Activated CD8-positive, alpha-beta memory T cell treated with anti-CD3 and anti-CD28 coated beads, Interleukin-2, amount 10 ng/mL, durations not matched to agents 7 days and 5 days (primary cell): ENCODE measurements at regions not wholly inside any gene's neighbourhood (a gene's known extent, or its start where the extent isn't known, plus 50 kb on each side); places are given as distances from the start of the nearest gene placed in this dataset.
A peak's percentile ranks its signal among the peaks of the same experiment; 100 is the strongest.

Experiments used
- ATAC-seq: fragments of 150-1000 bp; cut with Tn5 transposase; one replicate; pipeline ENCODE4 v1.10.0; 2021; ENCODE audit warnings: moderate library complexity
- CTCF ChIA-PET: fragments of 350-600 bp; sonication (Branson Sonifier 250); formaldehyde crosslinking; loops from one replicate; lab custom pipeline; 2021; ENCODE audit warnings: antibody characterized with exemption; lab: Charles Lee
- DNase-seq: peaks from one replicate; pipeline ENCODE4 v3.0.0-alpha.2; 2020
- H3K27ac Mint-ChIP-seq: one replicate; pipeline ENCODE4 v1.8.0; 2021; ENCODE audit warnings: mild to moderate bottlenecking, mixed read lengths
- H3K27me3 Mint-ChIP-seq: one replicate; pipeline ENCODE4 v1.8.0; 2021; ENCODE audit warnings: mixed read lengths
- H3K36me3 Mint-ChIP-seq: one replicate; pipeline ENCODE4 v1.8.0; 2021; ENCODE audit warnings: mild to moderate bottlenecking, mixed read lengths
- H3K4me1 Mint-ChIP-seq: one replicate; pipeline ENCODE4 v1.8.0; 2021; ENCODE audit warnings: mixed read lengths
- H3K4me3 Mint-ChIP-seq: one replicate; pipeline ENCODE4 v1.8.0; 2021; ENCODE audit warnings: mild to moderate bottlenecking, moderate library complexity, mixed read lengths
- H3K9me3 Mint-ChIP-seq: one replicate; pipeline ENCODE4 v1.8.0; 2022; ENCODE audit warnings: low read depth, mixed read lengths

DNA sequence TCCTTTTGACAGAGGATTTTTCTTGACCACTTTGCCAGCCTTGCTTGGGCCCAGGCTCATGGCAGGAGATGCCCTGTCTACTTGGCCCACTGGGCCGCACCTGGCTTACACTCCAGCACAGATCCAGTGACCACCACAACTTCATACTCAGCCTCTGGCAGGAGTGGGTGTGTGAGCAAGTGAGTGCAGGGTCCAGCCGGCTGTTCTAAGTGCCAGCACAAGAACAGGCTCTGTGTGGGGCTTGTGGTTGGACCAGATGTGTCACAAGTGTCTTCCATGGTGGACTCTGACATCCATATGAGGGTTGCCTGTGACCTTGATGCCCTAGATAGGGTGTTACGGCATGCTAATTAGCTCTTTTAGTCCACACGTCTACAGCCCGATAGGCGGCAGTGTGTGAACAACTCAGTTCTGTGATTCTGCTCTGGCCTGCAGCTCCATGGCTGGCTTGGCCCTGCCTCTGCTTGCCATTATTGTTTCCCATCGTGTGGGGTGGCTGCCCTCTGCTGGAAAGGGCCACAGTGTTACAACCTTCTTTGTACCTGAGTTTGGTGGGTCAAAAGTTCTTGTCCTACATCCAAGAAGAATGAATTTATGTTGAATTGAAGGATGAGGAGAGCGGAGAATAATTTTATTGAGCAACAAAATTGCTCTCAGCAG lies 1089.1 kb downstream of the SLC6A15 start:
- no peak overlapping the region for H3K4me3 Mint-ChIP-seq
- CTCF ChIA-PET, result interaction anchor here (2.1 kb wide), 1 partner anchor 1138 kb away, joined by 9 read pairs; no protein-coding TSS in a partner anchor
- no peaks in the 10 kb centered on the region for H3K36me3 Mint-ChIP-seq
- peak; percentile 65 for ATAC-seq
- H3K27me3 Mint-ChIP-seq, result no peaks in the 10 kb centered on the region
- peak; percentile 51 for DNase-seq
- H3K4me1 Mint-ChIP-seq, result no peaks in the 10 kb centered on the region
- H3K9me3 Mint-ChIP-seq, result no peaks in the 10 kb centered on the region
- no peak overlapping the region for H3K27ac Mint-ChIP-seq

DNA sequence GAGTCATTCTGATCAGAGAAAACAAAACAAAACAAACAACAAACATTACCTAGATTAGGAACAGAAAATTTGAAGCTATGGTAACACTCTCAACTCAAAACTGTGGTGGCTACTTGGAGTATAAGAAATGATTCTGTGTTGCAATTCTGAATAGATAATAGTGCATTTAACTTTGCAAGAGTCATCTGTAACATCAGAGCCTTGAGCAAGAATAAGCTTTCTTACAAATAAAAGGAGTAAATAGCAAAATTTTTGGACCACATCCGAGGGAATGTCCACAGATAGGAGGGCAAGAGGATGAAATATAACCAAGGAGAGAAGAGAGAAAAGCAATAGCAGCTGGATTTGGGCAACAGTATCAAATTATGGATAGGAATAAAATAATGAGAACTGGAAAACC lies 1090.6 kb downstream of the SLC6A15 start:
- H3K4me1 Mint-ChIP-seq, result no peaks in the 10 kb centered on the region
- H3K27me3 Mint-ChIP-seq, result no peaks in the 10 kb centered on the region
- H3K27ac Mint-ChIP-seq, result no peak overlapping the region
- no peaks in the 10 kb centered on the region for H3K36me3 Mint-ChIP-seq
- ATAC-seq (no peak), DNase-seq (no peak)
- no peaks in the 10 kb centered on the region for H3K9me3 Mint-ChIP-seq
- no peak overlapping the region for H3K4me3 Mint-ChIP-seq
- CTCF ChIA-PET, result no interaction called here

DNA sequence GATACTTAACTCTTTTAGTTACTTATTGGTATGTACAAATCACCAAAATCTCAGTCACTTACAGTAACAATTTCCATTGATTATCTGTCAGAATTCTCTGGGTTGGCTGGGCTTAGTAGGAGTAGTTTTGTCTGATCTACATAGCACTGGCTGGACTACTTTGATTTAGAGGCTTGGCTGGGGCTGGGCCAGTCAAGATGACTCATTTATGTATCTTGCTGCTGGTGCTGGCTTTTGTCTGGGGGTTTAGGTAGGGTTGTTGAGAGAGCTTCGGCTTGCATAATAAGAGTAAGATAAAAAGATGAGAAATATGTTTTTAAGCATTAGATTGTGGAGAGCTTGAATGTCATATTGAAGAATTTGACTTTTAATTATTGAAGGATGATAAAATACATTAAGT lies 1093.7 kb downstream of the SLC6A15 start:
- CTCF ChIA-PET, result no interaction called here
- no peaks in the 10 kb centered on the region for H3K36me3 Mint-ChIP-seq
- H3K4me1 Mint-ChIP-seq, result no peaks in the 10 kb centered on the region
- ATAC-seq (no peak), DNase-seq (no peak)
- no peak overlapping the region for H3K27ac Mint-ChIP-seq
- H3K9me3 Mint-ChIP-seq, result no peaks in the 10 kb centered on the region
- H3K4me3 Mint-ChIP-seq, result no peak overlapping the region
- no peaks in the 10 kb centered on the region for H3K27me3 Mint-ChIP-seq

GRCh38 chr12:83817730-83818129 lies 1094.9 kb downstream of the SLC6A15 start:
- Mint-ChIP-seq H3K4me3 (no peak overlapping the region), H3K36me3 (no peaks in the 10 kb centered on the region), H3K27me3 (no peaks in the 10 kb centered on the region), H3K27ac (no peak overlapping the region), H3K4me1 (no peaks in the 10 kb centered on the region), H3K9me3 (no peaks in the 10 kb centered on the region)
- DNase-seq, result no peak
- CTCF ChIA-PET, result no interaction called here
- ATAC-seq, result no peak

DNA sequence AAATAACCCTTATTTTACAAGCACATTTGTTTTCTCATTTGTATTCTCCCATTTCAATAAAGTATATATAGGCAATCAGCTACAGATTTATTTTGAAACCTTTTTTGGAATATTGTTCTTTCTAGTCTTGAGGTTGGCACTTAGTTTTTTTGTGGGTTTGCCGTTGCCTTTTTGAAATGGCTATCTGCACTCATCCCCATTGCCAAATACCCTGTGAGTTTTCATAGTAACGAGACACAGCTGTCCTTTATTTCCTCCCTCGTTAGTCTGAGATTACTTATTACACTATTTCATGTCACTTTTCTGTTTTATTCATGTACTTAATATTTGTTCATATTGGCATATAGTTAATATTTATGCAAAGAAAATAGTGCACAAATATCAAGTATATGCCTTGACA lies 1104.0 kb downstream of the SLC6A15 start:
- no peak overlapping the region for H3K4me3 Mint-ChIP-seq
- CTCF ChIA-PET, result no interaction called here
- no peaks in the 10 kb centered on the region for H3K36me3 Mint-ChIP-seq
- no peak for ATAC-seq
- H3K9me3 Mint-ChIP-seq, result no peaks in the 10 kb centered on the region
- H3K27me3 Mint-ChIP-seq, result no peaks in the 10 kb centered on the region
- no peaks in the 10 kb centered on the region for H3K4me1 Mint-ChIP-seq
- no peak for DNase-seq
- no peak overlapping the region for H3K27ac Mint-ChIP-seq

DNA sequence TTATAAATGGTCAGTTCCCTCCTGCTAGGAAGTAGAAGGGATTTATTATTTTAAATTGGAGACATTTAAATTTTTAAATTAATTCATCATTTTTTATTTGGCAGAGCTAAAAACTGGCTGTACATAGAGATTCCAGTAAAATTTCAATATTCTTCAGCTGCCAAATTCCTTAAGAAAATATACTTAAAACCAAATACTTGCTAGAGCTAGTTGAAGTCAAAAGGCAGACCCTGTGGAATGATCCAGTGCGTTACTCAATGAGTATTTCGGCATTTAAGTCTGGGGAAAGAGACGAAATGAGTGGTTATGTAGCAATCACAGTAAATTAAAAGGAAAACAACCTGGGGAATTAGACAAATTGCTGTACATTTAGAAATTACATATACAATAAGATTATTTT lies 1104.7 kb downstream of the SLC6A15 start:
- Mint-ChIP-seq H3K4me3 (no peak overlapping the region), H3K27ac (no peak overlapping the region), H3K27me3 (no peaks in the 10 kb centered on the region), H3K4me1 (no peaks in the 10 kb centered on the region), H3K36me3 (no peaks in the 10 kb centered on the region), H3K9me3 (no peaks in the 10 kb centered on the region)
- DNase-seq, result no peak
- no peak for ATAC-seq
- CTCF ChIA-PET, result no interaction called here

GRCh38 chr12:83805873-83806272 lies 1106.7 kb downstream of the SLC6A15 start:
- ATAC-seq, result no peak
- CTCF ChIA-PET, result no interaction called here
- no peak for DNase-seq
- H3K4me3 Mint-ChIP-seq, result no peak overlapping the region
- no peaks in the 10 kb centered on the region for H3K4me1 Mint-ChIP-seq
- no peak overlapping the region for H3K27ac Mint-ChIP-seq
- no peaks in the 10 kb centered on the region for H3K9me3 Mint-ChIP-seq
- H3K36me3 Mint-ChIP-seq, result no peaks in the 10 kb centered on the region
- H3K27me3 Mint-ChIP-seq, result no peaks in the 10 kb centered on the region

- Mint-ChIP-seq H3K36me3 (no peaks in the 10 kb centered on the region), H3K9me3 (no peaks in the 10 kb centered on the region), H3K27ac (no peak overlapping the region), H3K4me3 (no peak overlapping the region), H3K4me1 (no peaks in the 10 kb centered on the region), H3K27me3 (no peaks in the 10 kb centered on the region)
- DNase-seq (no peak), ATAC-seq (no peak)
- CTCF ChIA-PET, result no interaction called here
Measured at GRCh38 chr12:83805156-83805772, 1107.3 kb downstream of the SLC6A15 start.

- no peaks in the 10 kb centered on the region for H3K27me3 Mint-ChIP-seq
- ATAC-seq (no peak), DNase-seq (no peak)
- H3K9me3 Mint-ChIP-seq, result no peaks in the 10 kb centered on the region
- CTCF ChIA-PET, result no interaction called here
- H3K4me3 Mint-ChIP-seq, result no peak overlapping the region
- H3K4me1 Mint-ChIP-seq, result no peaks in the 10 kb centered on the region
- no peaks in the 10 kb centered on the region for H3K36me3 Mint-ChIP-seq
- H3K27ac Mint-ChIP-seq, result no peak overlapping the region
Measured at GRCh38 chr12:83801972-83802371, 1110.6 kb downstream of the SLC6A15 start.

GRCh38 chr12:83800022-83800421 lies 1112.6 kb downstream of the SLC6A15 start:
- Mint-ChIP-seq H3K27me3 (no peaks in the 10 kb centered on the region), H3K27ac (no peak overlapping the region), H3K4me1 (no peaks in the 10 kb centered on the region), H3K9me3 (no peaks in the 10 kb centered on the region), H3K36me3 (no peaks in the 10 kb centered on the region), H3K4me3 (no peak overlapping the region)
- DNase-seq, result no peak
- CTCF ChIA-PET, result no interaction called here
- no peak for ATAC-seq

DNA sequence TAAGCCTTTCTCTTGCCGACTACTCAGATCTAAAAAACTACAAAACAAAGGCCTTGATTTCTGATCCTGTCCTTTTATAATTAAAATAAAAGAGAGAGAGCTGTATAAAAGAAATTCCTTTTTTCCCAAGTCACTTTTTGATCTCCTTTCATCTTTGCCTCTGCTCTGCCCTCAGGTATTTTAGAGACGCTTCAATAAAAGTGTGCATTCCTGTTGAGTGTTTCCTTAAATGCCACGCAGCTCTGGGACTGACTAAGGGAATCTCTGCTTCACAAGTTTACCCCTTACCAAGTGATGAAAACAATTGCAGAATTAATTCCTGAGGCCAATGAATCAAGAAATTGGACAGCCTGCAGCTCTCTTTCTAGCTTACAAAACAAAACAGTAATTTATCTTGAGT lies 1109.8 kb downstream of the TMTC2 start:
- H3K4me1 Mint-ChIP-seq, result no peaks in the 10 kb centered on the region
- H3K4me3 Mint-ChIP-seq, result no peak overlapping the region
- ATAC-seq (no peak), DNase-seq (no peak)
- H3K27me3 Mint-ChIP-seq, result no peaks in the 10 kb centered on the region
- H3K27ac Mint-ChIP-seq, result no peak overlapping the region
- CTCF ChIA-PET, result no interaction called here
- H3K9me3 Mint-ChIP-seq, result no peaks in the 10 kb centered on the region
- no peaks in the 10 kb centered on the region for H3K36me3 Mint-ChIP-seq

- peaks cover 5% of the 10 kb centered on the region for H3K9me3 Mint-ChIP-seq
Measured at GRCh38 chr12:83793616-83794015, 1106.9 kb downstream of the TMTC2 start.

GRCh38 chr12:83784298-83784890 lies 1097.7 kb downstream of the TMTC2 start:
- H3K9me3 Mint-ChIP-seq, result peaks cover 3% of the 10 kb centered on the region
- no peak overlapping the region for H3K4me3 Mint-ChIP-seq
- H3K27me3 Mint-ChIP-seq, result no peaks in the 10 kb centered on the region
- ATAC-seq (no peak), DNase-seq (no peak)
- no peak overlapping the region for H3K27ac Mint-ChIP-seq
- H3K36me3 Mint-ChIP-seq, result no peaks in the 10 kb centered on the region
- H3K4me1 Mint-ChIP-seq, result no peaks in the 10 kb centered on the region
- CTCF ChIA-PET, result no interaction called here

More at GRCh38 chr12:83793616-83794015, 1106.9 kb downstream of the TMTC2 start:
- Mint-ChIP-seq H3K27ac (no peak overlapping the region), H3K27me3 (no peaks in the 10 kb centered on the region), H3K4me3 (no peak overlapping the region), H3K4me1 (no peaks in the 10 kb centered on the region), H3K36me3 (no peaks in the 10 kb centered on the region)
- ATAC-seq (no peak), DNase-seq (no peak)
- CTCF ChIA-PET, result no interaction called here

DNA sequence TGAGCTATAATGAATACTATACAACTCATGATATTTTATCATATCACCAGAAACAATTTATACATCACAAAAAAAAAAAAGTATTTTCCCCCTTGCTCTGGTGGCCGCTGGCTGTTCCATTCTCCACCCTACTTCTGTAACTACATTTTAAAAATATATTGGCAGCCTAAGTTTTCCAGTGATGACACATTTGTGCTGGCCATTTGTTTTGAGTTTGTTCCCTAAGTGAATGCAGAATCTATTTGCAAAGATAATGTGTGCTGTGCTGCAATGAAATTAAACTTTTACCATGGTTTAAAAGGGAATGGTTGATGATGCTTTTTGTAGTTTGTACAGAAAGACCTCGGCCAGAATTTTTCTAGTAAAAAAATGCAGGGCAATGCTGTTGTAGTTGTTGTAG lies 1092.8 kb downstream of the TMTC2 start:
- ATAC-seq, result no peak
- Mint-ChIP-seq H3K4me1 (no peaks in the 10 kb centered on the region), H3K9me3 (peaks cover 7% of the 10 kb centered on the region), H3K27me3 (no peaks in the 10 kb centered on the region), H3K27ac (no peak overlapping the region), H3K4me3 (no peak overlapping the region), H3K36me3 (no peaks in the 10 kb centered on the region)
- CTCF ChIA-PET, result no interaction called here
- no peak for DNase-seq
